Activated CD4-positive, alpha-beta T cell treated with anti-CD3 and anti-CD28 coated beads, Interleukin-2, amount 10 ng/mL, durations not matched to agents 24 days and 14 days (primary cell): ENCODE measurements at regions not wholly inside any gene's neighbourhood (a gene's known extent, or its start where the extent isn't known, plus 50 kb on each side); places are given as distances from the start of the nearest gene placed in this dataset.
A peak's percentile ranks its signal among the peaks of the same experiment; 100 is the strongest.

Experiments
- DNase-seq: peaks from one replicate; pipeline ENCODE4 v3.0.0; 2022
- H3K27ac Mint-ChIP-seq: one replicate; pipeline ENCODE4 v1.8.0; 2022; ENCODE audit warnings: mild to moderate bottlenecking, mixed read lengths
- H3K27me3 Mint-ChIP-seq: one replicate; pipeline ENCODE4 v1.8.0; 2022; ENCODE audit warnings: mixed read lengths
- H3K36me3 Mint-ChIP-seq: one replicate; pipeline ENCODE4 v1.8.0; 2022; ENCODE audit warnings: low read depth, mild to moderate bottlenecking, mixed read lengths
- H3K4me1 Mint-ChIP-seq: one replicate; pipeline ENCODE4 v1.8.0; 2021; ENCODE audit warnings: mixed read lengths
- H3K4me3 Mint-ChIP-seq: one replicate; pipeline ENCODE4 v1.8.0; 2022; ENCODE audit warnings: mild to moderate bottlenecking, moderate library complexity, mixed read lengths
- H3K9me3 Mint-ChIP-seq: one replicate; pipeline ENCODE4 v1.8.0; 2021; ENCODE audit warnings: mixed read lengths
- intact Hi-C: fragments of 100-400 bp; cut with micrococcal nuclease; formaldehyde crosslinking; loops from one replicate; pipeline ENCODE4 v1.15.1; 2023

- no peaks in the 10 kb centered on the region for H3K4me1 Mint-ChIP-seq
- H3K4me3 Mint-ChIP-seq = no peak overlapping the region
- no peak overlapping the region for H3K27ac Mint-ChIP-seq
- H3K27me3 Mint-ChIP-seq = no peaks in the 10 kb centered on the region
- DNase-seq = no peak
- intact Hi-C loops = no loop called here
- H3K36me3 Mint-ChIP-seq = no peaks in the 10 kb centered on the region
- H3K9me3 Mint-ChIP-seq = no peaks in the 10 kb centered on the region
These were observed 169.4 kb downstream of the C1orf94 start for GRCh38 chr1:34346128-34346527.

GRCh38 chr1:34353409-34353808 is 176.7 kb downstream of the C1orf94 start:
- intact Hi-C loops = no loop called here
- Mint-ChIP-seq H3K4me1 (no peaks in the 10 kb centered on the region), H3K27ac (no peak overlapping the region), H3K9me3 (no peaks in the 10 kb centered on the region), H3K27me3 (peaks cover 2% of the 10 kb centered on the region), H3K36me3 (no peaks in the 10 kb centered on the region), H3K4me3 (no peak overlapping the region)
- no peak for DNase-seq

GRCh38 chr1:34354367-34354766 is 177.7 kb downstream of the C1orf94 start:
- no peak for DNase-seq
- H3K9me3 Mint-ChIP-seq = no peaks in the 10 kb centered on the region
- H3K36me3 Mint-ChIP-seq = no peaks in the 10 kb centered on the region
- intact Hi-C loops = no loop called here
- H3K4me1 Mint-ChIP-seq = no peaks in the 10 kb centered on the region
- H3K27me3 Mint-ChIP-seq = peaks cover 2% of the 10 kb centered on the region
- no peak overlapping the region for H3K27ac Mint-ChIP-seq
- no peak overlapping the region for H3K4me3 Mint-ChIP-seq

- intact Hi-C loops = no loop called here
- H3K4me1 Mint-ChIP-seq = no peaks in the 10 kb centered on the region
- DNase-seq = no peak
- H3K4me3 Mint-ChIP-seq = no peak overlapping the region
- no peak overlapping the region for H3K27ac Mint-ChIP-seq
- peaks cover 2% of the 10 kb centered on the region for H3K27me3 Mint-ChIP-seq
- H3K9me3 Mint-ChIP-seq = no peaks in the 10 kb centered on the region
- H3K36me3 Mint-ChIP-seq = no peaks in the 10 kb centered on the region
These were observed 180.1 kb downstream of the C1orf94 start for GRCh38 chr1:34356853-34357252.

GRCh38 chr1:34358636-34359035 is 181.9 kb downstream of the C1orf94 start:
- DNase-seq = no peak
- H3K27me3 Mint-ChIP-seq = no peaks in the 10 kb centered on the region
- no peaks in the 10 kb centered on the region for H3K4me1 Mint-ChIP-seq
- no peak overlapping the region for H3K4me3 Mint-ChIP-seq
- no peaks in the 10 kb centered on the region for H3K9me3 Mint-ChIP-seq
- H3K27ac Mint-ChIP-seq = no peak overlapping the region
- intact Hi-C loops = no loop called here
- H3K36me3 Mint-ChIP-seq = no peaks in the 10 kb centered on the region

GRCh38 chr1:34359411-34359810 is 182.7 kb downstream of the C1orf94 start:
- intact Hi-C loops = no loop called here
- Mint-ChIP-seq H3K36me3 (no peaks in the 10 kb centered on the region), H3K4me3 (no peak overlapping the region), H3K27ac (no peak overlapping the region), H3K4me1 (no peaks in the 10 kb centered on the region), H3K9me3 (no peaks in the 10 kb centered on the region), H3K27me3 (no peaks in the 10 kb centered on the region)
- no peak for DNase-seq

- Mint-ChIP-seq H3K27me3 (no peaks in the 10 kb centered on the region), H3K27ac (no peak overlapping the region), H3K4me1 (no peaks in the 10 kb centered on the region), H3K4me3 (no peak overlapping the region), H3K9me3 (no peaks in the 10 kb centered on the region), H3K36me3 (no peaks in the 10 kb centered on the region)
- intact Hi-C loops = no loop called here
- DNase-seq = no peak
These were observed 183.9 kb downstream of the C1orf94 start for GRCh38 chr1:34360574-34360973.

GRCh38 chr1:34361121-34361520 is 184.4 kb downstream of the C1orf94 start:
- no peaks in the 10 kb centered on the region for H3K4me1 Mint-ChIP-seq
- no peak overlapping the region for H3K4me3 Mint-ChIP-seq
- no peaks in the 10 kb centered on the region for H3K9me3 Mint-ChIP-seq
- no peaks in the 10 kb centered on the region for H3K27me3 Mint-ChIP-seq
- H3K36me3 Mint-ChIP-seq = no peaks in the 10 kb centered on the region
- H3K27ac Mint-ChIP-seq = no peak overlapping the region
- intact Hi-C loops = no loop called here
- DNase-seq = no peak

- DNase-seq = no peak
- H3K27ac Mint-ChIP-seq = no peak overlapping the region
- no peaks in the 10 kb centered on the region for H3K9me3 Mint-ChIP-seq
- H3K4me1 Mint-ChIP-seq = no peaks in the 10 kb centered on the region
- intact Hi-C loops = no loop called here
- no peak overlapping the region for H3K4me3 Mint-ChIP-seq
- no peaks in the 10 kb centered on the region for H3K36me3 Mint-ChIP-seq
- H3K27me3 Mint-ChIP-seq = no peaks in the 10 kb centered on the region
These were observed 185.2 kb downstream of the C1orf94 start for GRCh38 chr1:34361781-34362357.

- Mint-ChIP-seq H3K9me3 (no peaks in the 10 kb centered on the region), H3K4me3 (no peak overlapping the region), H3K4me1 (no peaks in the 10 kb centered on the region), H3K27me3 (no peaks in the 10 kb centered on the region), H3K36me3 (no peaks in the 10 kb centered on the region), H3K27ac (no peak overlapping the region)
- no peak for DNase-seq
- intact Hi-C loops = no loop called here
These were observed 186.2 kb downstream of the C1orf94 start for GRCh38 chr1:34362949-34363348.

- Mint-ChIP-seq H3K36me3 (no peaks in the 10 kb centered on the region), H3K4me1 (no peaks in the 10 kb centered on the region), H3K9me3 (no peaks in the 10 kb centered on the region), H3K4me3 (no peak overlapping the region), H3K27ac (no peak overlapping the region), H3K27me3 (peaks cover under 1% of the 10 kb centered on the region)
- no peak for DNase-seq
- intact Hi-C loops = no loop called here
These were observed 186.7 kb downstream of the C1orf94 start for GRCh38 chr1:34363447-34363846.

- Mint-ChIP-seq H3K9me3 (no peaks in the 10 kb centered on the region), H3K4me3 (no peak overlapping the region), H3K36me3 (no peaks in the 10 kb centered on the region), H3K4me1 (no peaks in the 10 kb centered on the region), H3K27ac (no peak overlapping the region), H3K27me3 (peaks cover 4% of the 10 kb centered on the region)
- intact Hi-C loops = no loop called here
- DNase-seq = no peak
These were observed 187.2 kb downstream of the C1orf94 start for GRCh38 chr1:34363915-34364314.

GRCh38 chr1:34364376-34364775 is 187.7 kb downstream of the C1orf94 start:
- H3K9me3 Mint-ChIP-seq = no peaks in the 10 kb centered on the region
- H3K4me3 Mint-ChIP-seq = no peak overlapping the region
- no peak for DNase-seq
- H3K4me1 Mint-ChIP-seq = no peaks in the 10 kb centered on the region
- intact Hi-C loops = no loop called here
- no peak overlapping the region for H3K27ac Mint-ChIP-seq
- no peaks in the 10 kb centered on the region for H3K36me3 Mint-ChIP-seq
- peaks cover 4% of the 10 kb centered on the region for H3K27me3 Mint-ChIP-seq

- Mint-ChIP-seq H3K27ac (no peak overlapping the region), H3K9me3 (no peaks in the 10 kb centered on the region), H3K27me3 (peaks cover 4% of the 10 kb centered on the region), H3K4me3 (no peak overlapping the region), H3K36me3 (no peaks in the 10 kb centered on the region), H3K4me1 (no peaks in the 10 kb centered on the region)
- no peak for DNase-seq
- intact Hi-C loops = no loop called here
These were observed 188.6 kb downstream of the C1orf94 start for GRCh38 chr1:34365295-34365694.

- peak; percentile 45 for DNase-seq
These were observed 190.3 kb downstream of the C1orf94 start for GRCh38 chr1:34366875-34367624.

More at GRCh38 chr1:34366875-34367624, 190.3 kb downstream of the C1orf94 start:
- no peaks in the 10 kb centered on the region for H3K36me3 Mint-ChIP-seq
- no peaks in the 10 kb centered on the region for H3K9me3 Mint-ChIP-seq
- peaks cover 4% of the 10 kb centered on the region for H3K27me3 Mint-ChIP-seq
- H3K27ac Mint-ChIP-seq = no peak overlapping the region
- no peak overlapping the region for H3K4me3 Mint-ChIP-seq
- H3K4me1 Mint-ChIP-seq = no peaks in the 10 kb centered on the region
- intact Hi-C loops = no loop called here
